HG02571 (cell line): ENCODE measurements at regions not wholly inside any gene's neighbourhood (a gene's known extent, or its start where the extent isn't known, plus 50 kb on each side); places are given as distances from the start of the nearest gene placed in this dataset.

Experiments used
- ATAC-seq: cut with Tn5 transposase; IDR thresholded peaks from one replicate; pipeline ENCODE4 v1.9.1; 2021; ENCODE audit warnings: mild to moderate bottlenecking, moderate library complexity; ENCODE audit not compliant: unreplicated experiment

GRCh38 chr20:60963146-60963545, 288.9 kb upstream of the CDH4 start:
- ATAC-seq: no peak

- no peak for ATAC-seq
Measured at GRCh38 chr20:60964911-60965310, 287.1 kb upstream of the CDH4 start.

GRCh38 chr20:60966031-60966430, 286.0 kb upstream of the CDH4 start:
- no peak for ATAC-seq

GRCh38 chr20:60966766-60967165, 285.3 kb upstream of the CDH4 start:
- ATAC-seq: no peak

GRCh38 chr20:60967431-60968316, 284.4 kb upstream of the CDH4 start:
- ATAC-seq: no peak

- no peak for ATAC-seq
Measured at GRCh38 chr20:60968853-60969720, 283.0 kb upstream of the CDH4 start.

GRCh38 chr20:60970601-60971000, 281.5 kb upstream of the CDH4 start:
- ATAC-seq: no peak

- ATAC-seq: no peak
Measured at GRCh38 chr20:60974022-60974421, 278.0 kb upstream of the CDH4 start.

- ATAC-seq: no peak
Measured at GRCh38 chr20:60974441-60974945, 277.6 kb upstream of the CDH4 start.

GRCh38 chr20:60976139-60976538, 275.9 kb upstream of the CDH4 start:
- ATAC-seq: no peak

- no peak for ATAC-seq
Measured at GRCh38 chr20:60976913-60977312, 275.1 kb upstream of the CDH4 start.

GRCh38 chr20:60977901-60978300, 274.2 kb upstream of the CDH4 start:
- no peak for ATAC-seq

- no peak for ATAC-seq
Measured at GRCh38 chr20:60984666-60985065, 267.4 kb upstream of the CDH4 start.

GRCh38 chr20:60986506-60987156, 265.4 kb upstream of the CDH4 start:
- ATAC-seq: no peak

- ATAC-seq: no peak
Measured at GRCh38 chr20:60990061-60990460, 262.0 kb upstream of the CDH4 start.

GRCh38 chr20:60990643-60991042, 261.4 kb upstream of the CDH4 start:
- ATAC-seq: no peak

- ATAC-seq: no peak
Measured at GRCh38 chr20:60993433-60994044, 258.5 kb upstream of the CDH4 start.

- no peak for ATAC-seq
Measured at GRCh38 chr20:60999250-60999649, 252.8 kb upstream of the CDH4 start.

GRCh38 chr20:61002090-61002489, 250.0 kb upstream of the CDH4 start:
- no peak for ATAC-seq

GRCh38 chr20:61014491-61014890, 237.6 kb upstream of the CDH4 start:
- no peak for ATAC-seq

GRCh38 chr20:61015602-61016001, 236.5 kb upstream of the CDH4 start:
- ATAC-seq: no peak
